DND-41 (cell line): ENCODE measurements at regions not wholly inside any gene's neighbourhood (a gene's known extent, or its start where the extent isn't known, plus 50 kb on each side); places are given as distances from the start of the nearest gene placed in this dataset.

ENCODE experiments used
- ATAC-seq: fragments of 200-7000 bp; cut with Tn5 transposase; 3 replicates; pipeline ENCODE4 v1.9.1; 2021; ENCODE audit warnings: low read depth; ENCODE audit not compliant: insufficient read depth
- DNase-seq: peaks from one replicate; pipeline ENCODE4 v3.0.0-alpha.2; 2020
- H2AFZ ChIP-seq: 2 replicates; pipeline ENCODE4 v1.6.0; 2012; ENCODE audit warnings: low read depth, low read length
- H3K27ac ChIP-seq: 2 replicates; pipeline ENCODE4 v1.5.1; 2012; ENCODE audit warnings: low read length, inconsistent platforms
- H3K27me3 ChIP-seq: fragments of 200-600 bp; sonication (generic); 2 replicates; pipeline ENCODE4 v1.6.0; 2012; ENCODE audit warnings: low read length, mild to moderate bottlenecking, inconsistent platforms; ENCODE audit not compliant: insufficient read depth, poor library complexity
- H3K36me3 ChIP-seq: 2 replicates; pipeline ENCODE4 v1.5.1; 2012; ENCODE audit warnings: low read length, inconsistent platforms; ENCODE audit not compliant: insufficient read depth
- H3K4me1 ChIP-seq: 2 replicates; pipeline ENCODE4 v1.5.1; 2012; ENCODE audit warnings: mild to moderate bottlenecking, low read length; ENCODE audit not compliant: insufficient read depth
- H3K4me2 ChIP-seq: 2 replicates; pipeline ENCODE4 v1.6.0; 2012; ENCODE audit warnings: mild to moderate bottlenecking, moderate library complexity, low read length, inconsistent platforms; ENCODE audit not compliant: insufficient read depth
- H3K4me3 ChIP-seq, 2 experiments: fragments of 200-600 bp in 1 of 2; shearing (Covaris generic) in 1 of 2; 2 replicates each; pipeline ENCODE4 v1.5.1; 2012 to 2016; ENCODE audit warnings: inconsistent platforms in 2 of 2, low read length in 2 of 2, mild to moderate bottlenecking in 2 of 2, low read depth in 1 of 2, moderate library complexity in 1 of 2
- H3K79me2 ChIP-seq: 2 replicates; pipeline ENCODE4 v1.6.0; 2012; ENCODE audit warnings: low read length, inconsistent platforms; ENCODE audit not compliant: insufficient read depth
- H3K9ac ChIP-seq: 2 replicates; pipeline ENCODE4 v1.6.0; 2012; ENCODE audit warnings: low read depth, mild to moderate bottlenecking, inconsistent platforms, low read length, moderate library complexity
- H3K9me3 ChIP-seq: 2 replicates; pipeline ENCODE4 v1.5.1; 2012; ENCODE audit warnings: low read length, moderate library complexity, mild to moderate bottlenecking, inconsistent platforms; ENCODE audit not compliant: insufficient read depth, severe bottlenecking
- H4K20me1 ChIP-seq: 2 replicates; pipeline ENCODE4 v1.6.0; 2012; ENCODE audit warnings: low read length; ENCODE audit not compliant: insufficient read depth
- EZH2 ChIP-seq: IDR thresholded peaks from 3 replicates; pipeline ENCODE4 v1.6.1; 2012; ENCODE audit warnings: borderline replicate concordance, low read depth, mild to moderate bottlenecking, moderate library complexity, low read length, inconsistent platforms; ENCODE audit not compliant: severe bottlenecking
- TF ChIP-seq, protein P1 (sequence below): IDR thresholded peaks from 2 replicates; pipeline ENCODE4 v1.5.1; 2012; ENCODE audit warnings: borderline replicate concordance, low read length, moderate library complexity, mild to moderate bottlenecking; ENCODE audit not compliant: poor library complexity, severe bottlenecking; ENCODE audit errors: extremely low read depth

GRCh38 chr4:125043486-125043885 is 271.3 kb upstream of the FAT4 start:
- Histone ChIP-seq H3K27ac (no peak overlapping the region), H3K79me2 (no peaks in the 10 kb centered on the region), H3K4me1 (no peaks in the 10 kb centered on the region), H4K20me1 (no peaks in the 10 kb centered on the region), H3K27me3 (no peaks in the 10 kb centered on the region), H2AFZ (no peak overlapping the region), H3K9ac (no peak overlapping the region), H3K36me3 (no peaks in the 10 kb centered on the region), H3K9me3 (no peaks in the 10 kb centered on the region), H3K4me2 (no peak overlapping the region), H3K4me3 (no peak overlapping the region)
- no peak for TF ChIP-seq EZH2
- TF ChIP-seq, protein P1, sequence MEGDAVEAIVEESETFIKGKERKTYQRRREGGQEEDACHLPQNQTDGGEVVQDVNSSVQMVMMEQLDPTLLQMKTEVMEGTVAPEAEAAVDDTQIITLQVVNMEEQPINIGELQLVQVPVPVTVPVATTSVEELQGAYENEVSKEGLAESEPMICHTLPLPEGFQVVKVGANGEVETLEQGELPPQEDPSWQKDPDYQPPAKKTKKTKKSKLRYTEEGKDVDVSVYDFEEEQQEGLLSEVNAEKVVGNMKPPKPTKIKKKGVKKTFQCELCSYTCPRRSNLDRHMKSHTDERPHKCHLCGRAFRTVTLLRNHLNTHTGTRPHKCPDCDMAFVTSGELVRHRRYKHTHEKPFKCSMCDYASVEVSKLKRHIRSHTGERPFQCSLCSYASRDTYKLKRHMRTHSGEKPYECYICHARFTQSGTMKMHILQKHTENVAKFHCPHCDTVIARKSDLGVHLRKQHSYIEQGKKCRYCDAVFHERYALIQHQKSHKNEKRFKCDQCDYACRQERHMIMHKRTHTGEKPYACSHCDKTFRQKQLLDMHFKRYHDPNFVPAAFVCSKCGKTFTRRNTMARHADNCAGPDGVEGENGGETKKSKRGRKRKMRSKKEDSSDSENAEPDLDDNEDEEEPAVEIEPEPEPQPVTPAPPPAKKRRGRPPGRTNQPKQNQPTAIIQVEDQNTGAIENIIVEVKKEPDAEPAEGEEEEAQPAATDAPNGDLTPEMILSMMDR: no peak
- ATAC-seq (no peak), DNase-seq (no peak)

DNA sequence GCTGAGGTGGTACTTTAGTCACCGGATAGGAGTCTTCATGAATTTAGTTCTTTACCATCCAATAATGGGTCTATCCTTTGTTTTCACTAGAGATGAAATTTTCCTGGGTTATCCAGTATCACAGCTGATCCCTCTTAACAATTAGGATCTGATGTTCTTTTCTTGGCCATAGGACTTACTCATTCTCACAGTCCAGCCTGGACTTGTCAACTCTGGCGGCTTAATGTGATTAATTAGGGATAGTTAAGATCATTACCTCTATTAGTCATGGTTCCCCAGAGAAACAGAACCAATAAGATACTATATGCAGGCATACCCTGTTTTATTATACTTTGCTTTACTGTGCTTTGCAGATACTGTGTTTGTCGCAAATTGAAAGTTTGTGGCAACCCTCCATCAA is 272.7 kb upstream of the FAT4 start:
- no peak overlapping the region for H3K27ac ChIP-seq
- H4K20me1 ChIP-seq: no peaks in the 10 kb centered on the region
- H3K4me1 ChIP-seq: no peaks in the 10 kb centered on the region
- TF ChIP-seq EZH2: no peak
- TF ChIP-seq, protein P1: no peak
- no peaks in the 10 kb centered on the region for H3K36me3 ChIP-seq
- no peaks in the 10 kb centered on the region for H3K9me3 ChIP-seq
- H3K79me2 ChIP-seq: no peaks in the 10 kb centered on the region
- no peak overlapping the region for H3K9ac ChIP-seq
- no peak for DNase-seq
- H2AFZ ChIP-seq: no peak overlapping the region
- no peak for ATAC-seq
- no peaks in the 10 kb centered on the region for H3K27me3 ChIP-seq
- H3K4me2 ChIP-seq: no peak overlapping the region
- no peak overlapping the region for H3K4me3 ChIP-seq

- Histone ChIP-seq H3K4me1 (no peaks in the 10 kb centered on the region), H3K9me3 (no peaks in the 10 kb centered on the region), H3K79me2 (no peaks in the 10 kb centered on the region), H3K4me2 (no peak overlapping the region), H3K36me3 (no peaks in the 10 kb centered on the region), H3K27me3 (no peaks in the 10 kb centered on the region), H2AFZ (no peak overlapping the region), H3K4me3 (no peak overlapping the region), H4K20me1 (no peaks in the 10 kb centered on the region), H3K27ac (no peak overlapping the region), H3K9ac (no peak overlapping the region)
- DNase-seq (no peak), ATAC-seq (no peak)
- TF ChIP-seq EZH2: no peak
- TF ChIP-seq, protein P1: no peak
These were observed 273.3 kb upstream of the FAT4 start for GRCh38 chr4:125041372-125041930.

- Histone ChIP-seq H3K4me2 (no peak overlapping the region), H3K27me3 (no peaks in the 10 kb centered on the region), H2AFZ (no peak overlapping the region), H3K27ac (no peak overlapping the region), H3K4me1 (no peaks in the 10 kb centered on the region), H3K9me3 (no peaks in the 10 kb centered on the region), H3K4me3 (no peak overlapping the region), H3K36me3 (no peaks in the 10 kb centered on the region), H3K9ac (no peak overlapping the region), H4K20me1 (no peaks in the 10 kb centered on the region), H3K79me2 (no peaks in the 10 kb centered on the region)
- ATAC-seq (no peak), DNase-seq (no peak)
- TF ChIP-seq EZH2: no peak
- TF ChIP-seq, protein P1: no peak
These were observed 275.2 kb upstream of the FAT4 start for GRCh38 chr4:125039550-125039949.
